HEK293T (cell line): ENCODE measurements at regions not wholly inside any gene's neighbourhood (a gene's known extent, or its start where the extent isn't known, plus 50 kb on each side); places are given as distances from the start of the nearest gene placed in this dataset.

Source experiments
- BHLHE40 ChIP-seq: fragments of 450-650 bp; IDR thresholded peaks from 2 replicates; pipeline ENCODE4 v1.6.1; 2016; ENCODE audit warnings: mild to moderate bottlenecking, moderate library complexity, borderline replicate concordance
- FOXA1 ChIP-seq: fragments of 450-650 bp; IDR thresholded peaks from 2 replicates; pipeline ENCODE4 v1.6.1; 2016; ENCODE audit warnings: mild to moderate bottlenecking
- FOXM1 ChIP-seq: fragments of 450-650 bp; IDR thresholded peaks from 2 replicates; pipeline ENCODE4 v1.6.1; 2017; ENCODE audit warnings: mild to moderate bottlenecking, borderline replicate concordance
- LEF1 ChIP-seq: fragments of 450-650 bp; IDR thresholded peaks from 2 replicates; pipeline ENCODE4 v1.6.1; 2017; ENCODE audit warnings: mild to moderate bottlenecking, borderline replicate concordance
- SP1 ChIP-seq: fragments of 450-650 bp; IDR thresholded peaks from 2 replicates; pipeline ENCODE4 v1.6.1; 2017

DNA sequence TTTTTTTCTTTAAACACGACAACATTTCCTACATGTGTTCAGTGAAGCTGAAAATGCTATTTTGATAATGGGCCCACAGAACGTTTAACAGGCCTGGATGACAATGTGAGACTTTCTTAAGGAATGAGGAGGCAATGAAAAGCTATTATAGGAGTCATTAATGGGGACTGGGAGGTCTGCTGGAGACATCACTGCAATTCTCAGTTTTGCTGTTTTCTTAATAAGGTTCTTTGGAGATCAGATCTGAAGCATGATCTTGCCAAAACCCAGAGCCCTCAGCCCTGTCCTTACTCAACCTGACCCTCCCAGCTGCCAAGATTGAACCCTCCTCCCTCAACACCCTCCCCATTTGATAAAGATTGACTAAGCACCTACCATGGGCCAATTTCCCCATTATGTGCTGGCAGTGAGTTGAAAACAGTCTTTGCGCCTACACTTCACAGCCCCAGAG is 353.1 kb downstream of the MAFB start:
- TF ChIP-seq FOXA1 (no peak), SP1 (no peak), LEF1 (no peak), FOXM1 (no peak), BHLHE40 (no peak)
